ENCODE measurements at regions not wholly inside any gene's neighbourhood (a gene's known extent, or its start where the extent isn't known, plus 50 kb on each side); places are given as distances from the start of the nearest gene placed in this dataset.

- no peaks in the 10 kb centered on the region for H3K36me3 ChIP-seq
- H3K9me3 ChIP-seq = no peaks in the 10 kb centered on the region
- H3K27ac ChIP-seq = no peak overlapping the region
- H3K4me1 ChIP-seq = no peaks in the 10 kb centered on the region
- H3K27me3 ChIP-seq = no peaks in the 10 kb centered on the region
- H3K9ac ChIP-seq (ENCODE audit: low read depth in 2 of 2, low read length in 2 of 2) = no peak overlapping the region
- no peak for DNase-seq
- intact Hi-C loops (cut with DNase I) = no loop called here
- H3K4me3 ChIP-seq = no peak overlapping the region
- no peak for TF ChIP-seq CTCF (IDR thresholded peaks at IDR 0.05)
These were observed 509.6 kb downstream of the CMPK2 start for GRCh38 chr2:6355886-6356761.

DNA sequence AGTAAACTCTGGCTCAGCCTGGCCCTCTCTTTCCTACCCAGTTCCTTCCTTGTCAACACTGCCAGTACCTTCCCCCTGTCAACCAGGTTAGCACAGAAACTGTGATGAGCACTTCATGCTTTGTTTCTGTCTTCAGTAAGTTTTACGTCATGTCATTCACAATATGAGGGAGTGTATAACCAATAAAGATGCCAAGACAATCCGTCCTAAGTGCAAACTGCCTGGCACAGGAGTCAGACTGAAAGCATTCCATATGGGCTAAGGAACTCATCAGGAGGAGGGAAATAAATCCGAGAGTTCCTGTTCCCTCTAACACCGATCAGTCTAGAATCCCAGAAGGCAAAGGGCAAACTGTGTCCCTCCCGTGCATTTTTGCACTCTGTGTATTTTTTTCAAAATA, 507.2 kb downstream of the CMPK2 start:
- Histone ChIP-seq H3K9me3 (no peaks in the 10 kb centered on the region), H3K27ac (no peak overlapping the region), H3K9ac (ENCODE audit: low read depth in 2 of 2, low read length in 2 of 2) (no peak overlapping the region), H3K4me1 (no peaks in the 10 kb centered on the region), H3K27me3 (no peaks in the 10 kb centered on the region), H3K36me3 (no peaks in the 10 kb centered on the region), H3K4me3 (no peak overlapping the region)
- no peak for DNase-seq
- TF ChIP-seq CTCF (IDR thresholded peaks at IDR 0.05) = no peak
- intact Hi-C loops (cut with DNase I) = no loop called here

- H3K4me3 ChIP-seq = no peak overlapping the region
- no peaks in the 10 kb centered on the region for H3K4me1 ChIP-seq
- no peak for TF ChIP-seq CTCF (IDR thresholded peaks at IDR 0.05)
- no peaks in the 10 kb centered on the region for H3K36me3 ChIP-seq
- DNase-seq = no peak
- no peak overlapping the region for H3K9ac ChIP-seq (ENCODE audit: low read depth in 2 of 2, low read length in 2 of 2)
- no peaks in the 10 kb centered on the region for H3K9me3 ChIP-seq
- no peaks in the 10 kb centered on the region for H3K27me3 ChIP-seq
- intact Hi-C loops (cut with DNase I) = no loop called here
- no peak overlapping the region for H3K27ac ChIP-seq
These were observed 506.7 kb downstream of the CMPK2 start for GRCh38 chr2:6358985-6359384.

- Histone ChIP-seq H3K27ac (no peak overlapping the region), H3K36me3 (no peaks in the 10 kb centered on the region), H3K9ac (ENCODE audit: low read depth in 2 of 2, low read length in 2 of 2) (no peak overlapping the region), H3K9me3 (no peaks in the 10 kb centered on the region), H3K27me3 (no peaks in the 10 kb centered on the region), H3K4me3 (no peak overlapping the region), H3K4me1 (no peaks in the 10 kb centered on the region)
- intact Hi-C loops (cut with DNase I) = no loop called here
- DNase-seq = no peak
- TF ChIP-seq CTCF (IDR thresholded peaks at IDR 0.05) = no peak
These were observed 505.7 kb downstream of the CMPK2 start for GRCh38 chr2:6359964-6360363.

DNA sequence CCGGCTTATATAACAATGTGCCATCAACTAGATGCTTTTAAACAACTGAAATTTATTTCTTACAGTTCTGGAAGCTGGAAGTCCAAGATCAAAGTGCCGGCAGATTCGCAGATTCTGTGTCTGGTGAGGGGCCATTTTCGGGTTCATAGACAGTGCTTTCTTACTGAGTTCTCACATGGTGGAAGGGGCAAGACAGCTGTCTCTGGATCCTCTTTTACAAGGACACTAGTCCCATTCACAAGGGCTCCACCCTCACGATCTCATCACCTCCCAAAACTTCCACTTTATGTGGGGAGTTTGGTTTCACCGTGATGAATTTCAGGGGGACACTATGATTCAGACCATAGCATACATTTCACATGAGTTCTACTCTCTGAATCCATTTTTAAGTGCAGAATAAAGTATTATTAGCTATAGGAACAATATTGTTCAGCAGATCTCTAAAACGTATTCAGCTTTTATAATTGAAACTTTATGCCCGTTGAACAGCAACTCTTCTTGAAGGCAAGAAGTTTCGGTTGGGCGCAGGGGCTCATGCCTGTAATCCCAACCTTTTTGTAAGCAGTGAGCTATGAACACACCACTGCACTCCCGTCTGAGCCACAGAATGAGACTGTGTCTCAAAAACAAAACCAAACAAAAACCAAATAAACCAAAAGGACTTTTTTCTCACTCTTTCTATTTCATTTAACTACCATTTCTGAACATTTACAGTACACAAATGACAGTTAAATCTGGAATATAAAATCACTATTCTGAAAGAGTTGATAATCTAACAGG, 502.8 kb downstream of the CMPK2 start:
- no peak for DNase-seq
- intact Hi-C loops (cut with DNase I) = no loop called here
- no peaks in the 10 kb centered on the region for H3K9me3 ChIP-seq

More for the DNA sequence above, 502.8 kb downstream of the CMPK2 start:
- Histone ChIP-seq H3K4me3 (no peak overlapping the region), H3K4me1 (no peaks in the 10 kb centered on the region), H3K36me3 (no peaks in the 10 kb centered on the region), H3K27me3 (no peaks in the 10 kb centered on the region), H3K9ac (ENCODE audit: low read depth in 2 of 2, low read length in 2 of 2) (no peak overlapping the region), H3K27ac (no peak overlapping the region)
- TF ChIP-seq CTCF (IDR thresholded peaks at IDR 0.05) = no peak
